DOHH2 (cell line): ENCODE measurements at regions not wholly inside any gene's neighbourhood (a gene's known extent, or its start where the extent isn't known, plus 50 kb on each side); places are given as distances from the start of the nearest gene placed in this dataset.

Experiments
- H3F3A ChIP-seq: fragments of 200-600 bp; sonication (generic), shearing (Covaris generic); 2 replicates; pipeline ENCODE4 v1.6.0; 2016; ENCODE audit warnings: antibody characterized with exemption, mild to moderate bottlenecking; ENCODE audit not compliant: control insufficient read depth, insufficient read depth
- H3K27ac ChIP-seq: fragments of 200-600 bp; sonication (generic); 2 replicates; pipeline ENCODE4 v1.5.1; 2014; ENCODE audit warnings: low read depth, mild to moderate bottlenecking, low read length, moderate library complexity
- H3K27me3 ChIP-seq: fragments of 200-600 bp; sonication (generic); 2 replicates; pipeline ENCODE4 v1.6.1; 2014; ENCODE audit warnings: mild to moderate bottlenecking, low read length, mixed read lengths; ENCODE audit not compliant: control insufficient read depth
- H3K36me3 ChIP-seq: fragments of 200-600 bp; sonication (generic); 2 replicates; pipeline ENCODE4 v1.6.1; 2014; ENCODE audit warnings: mild to moderate bottlenecking, low read length, moderate library complexity, mixed read lengths; ENCODE audit not compliant: control insufficient read depth
- H3K4me1 ChIP-seq: fragments of 200-600 bp; sonication (generic); 2 replicates; pipeline ENCODE4 v1.6.1; 2014; ENCODE audit warnings: mild to moderate bottlenecking, low read length, mixed read lengths; ENCODE audit not compliant: control insufficient read depth
- H3K4me2 ChIP-seq: fragments of 200-600 bp; sonication (generic); 2 replicates; pipeline ENCODE4 v1.6.0; 2014; ENCODE audit warnings: mild to moderate bottlenecking, low read length, moderate library complexity
- H3K4me3 ChIP-seq: fragments of 200-600 bp; sonication (generic); 2 replicates; pipeline ENCODE4 v1.5.1; 2014; ENCODE audit warnings: mild to moderate bottlenecking, low read length, mixed read lengths
- H3K79me2 ChIP-seq: fragments of 200-600 bp; sonication (generic); 2 replicates; pipeline ENCODE4 v1.6.1; 2014; ENCODE audit warnings: mild to moderate bottlenecking, low read length, mixed read lengths; ENCODE audit not compliant: control insufficient read depth
- H3K9me2 ChIP-seq: fragments of 200-600 bp; sonication (generic); replicated peaks from 2 replicates; pipeline ENCODE4 v1.6.1; 2014; ENCODE audit warnings: mild to moderate bottlenecking, low read length, mixed read lengths; ENCODE audit not compliant: control insufficient read depth
- H3K9me3 ChIP-seq: fragments of 200-600 bp; sonication (generic); 2 replicates; pipeline ENCODE4 v1.6.1; 2014; ENCODE audit warnings: antibody characterized with exemption, low read length, mixed read lengths; ENCODE audit not compliant: control insufficient read depth, insufficient read depth
- H4K20me1 ChIP-seq: fragments of 200-600 bp; sonication (generic); 2 replicates; pipeline ENCODE4 v1.6.0; 2014; ENCODE audit warnings: low read depth, mild to moderate bottlenecking, antibody characterized with exemption, low read length, moderate library complexity; ENCODE audit not compliant: control insufficient read depth, insufficient read depth
- CTCF ChIP-seq: fragments of 200-600 bp; sonication (generic); IDR thresholded peaks from one replicate; pipeline ENCODE4 v1.5.1; 2014; ENCODE audit warnings: antibody characterized with exemption, mild to moderate bottlenecking, low read depth, low read length; ENCODE audit not compliant: poor library complexity, severe bottlenecking
- EZH2phosphoT487 ChIP-seq: fragments of 200-600 bp; sonication (generic); IDR thresholded peaks from 2 replicates; pipeline ENCODE4 v1.6.1; 2017; ENCODE audit warnings: borderline replicate concordance, mild to moderate bottlenecking, antibody characterized with exemption, low read length, moderate library complexity, mixed read lengths

GRCh38 chr5:145068721-145069120 lies 766.4 kb downstream of the PRELID2 start:
- no peaks in the 10 kb centered on the region for H3K9me2 ChIP-seq
- no peaks in the 10 kb centered on the region for H3F3A ChIP-seq
- TF ChIP-seq EZH2phosphoT487 (no peak), CTCF (no peak)
- H3K79me2 ChIP-seq: no peaks in the 10 kb centered on the region
- H4K20me1 ChIP-seq: no peaks in the 10 kb centered on the region
- no peak overlapping the region for H3K4me3 ChIP-seq
- no peaks in the 10 kb centered on the region for H3K4me1 ChIP-seq
- no peaks in the 10 kb centered on the region for H3K36me3 ChIP-seq
- no peaks in the 10 kb centered on the region for H3K9me3 ChIP-seq
- H3K4me2 ChIP-seq: no peak overlapping the region
- H3K27ac ChIP-seq: no peak overlapping the region
- no peaks in the 10 kb centered on the region for H3K27me3 ChIP-seq

DNA sequence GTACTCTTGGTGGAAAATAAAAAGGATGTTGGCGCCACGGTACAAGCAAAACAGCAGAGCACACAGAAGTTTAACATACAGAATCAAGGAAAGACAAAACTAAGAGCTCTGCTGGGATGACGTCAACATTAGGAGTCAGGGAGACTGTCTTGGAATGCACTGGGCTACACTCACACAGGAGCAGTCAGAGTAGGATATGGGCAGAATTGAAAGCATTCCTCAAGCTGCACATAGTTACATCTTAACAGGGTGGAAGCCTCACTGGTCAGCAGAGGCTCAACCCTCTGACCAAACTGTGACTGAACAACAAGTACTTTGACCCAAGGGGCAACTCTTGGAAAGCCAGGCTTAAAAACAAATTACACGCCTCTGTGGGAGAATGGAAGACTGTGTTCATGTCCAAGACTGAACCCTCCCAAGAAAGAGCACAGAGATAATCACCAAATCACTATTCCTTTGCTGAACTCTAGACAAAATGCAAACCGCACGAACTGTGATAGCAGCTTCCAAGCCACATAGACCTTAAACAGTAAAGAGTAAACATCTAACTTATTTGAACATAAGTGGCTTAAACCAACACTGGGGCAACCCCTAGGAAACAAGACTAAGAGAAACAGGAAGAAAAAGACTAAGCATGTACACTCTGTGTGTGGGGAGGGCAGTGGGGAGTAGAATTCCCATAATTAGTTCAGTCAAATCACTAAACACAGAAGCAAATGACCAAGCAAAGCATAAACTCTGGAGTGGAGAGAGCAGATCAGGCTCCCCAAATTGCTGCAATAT lies 772.7 kb downstream of the PRELID2 start:
- no peak overlapping the region for H3K27ac ChIP-seq
- H4K20me1 ChIP-seq: no peaks in the 10 kb centered on the region
- H3K36me3 ChIP-seq: no peaks in the 10 kb centered on the region
- no peaks in the 10 kb centered on the region for H3K27me3 ChIP-seq
- H3K79me2 ChIP-seq: no peaks in the 10 kb centered on the region
- no peak for TF ChIP-seq EZH2phosphoT487
- TF ChIP-seq CTCF: no peak
- H3K4me1 ChIP-seq: no peaks in the 10 kb centered on the region
- H3K4me2 ChIP-seq: no peak overlapping the region
- H3K9me3 ChIP-seq: no peaks in the 10 kb centered on the region
- no peak overlapping the region for H3K4me3 ChIP-seq
- no peaks in the 10 kb centered on the region for H3F3A ChIP-seq
- no peaks in the 10 kb centered on the region for H3K9me2 ChIP-seq

DNA sequence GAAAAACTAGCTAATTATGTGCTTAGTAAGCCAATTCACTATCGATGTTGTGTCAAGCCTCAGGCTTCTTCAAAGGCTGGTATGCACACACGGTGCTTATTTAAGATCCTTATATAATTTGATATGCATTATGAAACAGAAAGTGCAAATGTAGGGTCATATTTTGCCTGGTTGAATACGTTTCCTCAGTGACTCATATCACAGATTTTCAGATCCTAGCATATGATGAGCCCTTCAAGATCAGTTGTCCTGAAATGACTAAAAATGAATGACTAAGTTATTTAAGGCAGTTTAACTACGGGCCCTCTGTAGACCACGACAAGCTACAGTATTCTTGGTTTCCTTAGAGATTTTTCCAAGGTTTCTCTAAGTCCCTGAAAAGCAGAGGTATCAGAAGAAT lies 778.3 kb downstream of the PRELID2 start:
- TF ChIP-seq EZH2phosphoT487 (no peak), CTCF (no peak)
- no peak overlapping the region for H3K4me2 ChIP-seq
- H3F3A ChIP-seq: no peaks in the 10 kb centered on the region

More for the DNA sequence above, 778.3 kb downstream of the PRELID2 start:
- no peaks in the 10 kb centered on the region for H3K9me3 ChIP-seq
- no peaks in the 10 kb centered on the region for H3K36me3 ChIP-seq
- H3K4me1 ChIP-seq: no peaks in the 10 kb centered on the region
- H3K27ac ChIP-seq: no peak overlapping the region
- H3K9me2 ChIP-seq: no peaks in the 10 kb centered on the region
- no peaks in the 10 kb centered on the region for H3K79me2 ChIP-seq
- H4K20me1 ChIP-seq: no peaks in the 10 kb centered on the region
- no peak overlapping the region for H3K4me3 ChIP-seq
- no peaks in the 10 kb centered on the region for H3K27me3 ChIP-seq
